ENCODE measurements at regions not wholly inside any gene's neighbourhood (a gene's known extent, or its start where the extent isn't known, plus 50 kb on each side); places are given as distances from the start of the nearest gene placed in this dataset.

GRCh38 chr10:10796774-10797415 is 220.8 kb upstream of the CELF2 start:
- TF ChIP-seq CTCF (optimal IDR thresholded peaks at IDR 0.05 in 1 of 3, IDR thresholded peaks at IDR 0.05 in 1 of 3, conservative IDR thresholded peaks at IDR 0.05 in 1 of 3; ENCODE audit: extremely low read depth in 1 of 3, insufficient read depth in 2 of 3, low read length in 3 of 3) = no peak
- no peak for TF ChIP-seq EZH2 (IDR thresholded peaks at IDR 0.05; ENCODE audit: low read length)
